ENCODE measurements at regions not wholly inside any gene's neighbourhood (a gene's known extent, or its start where the extent isn't known, plus 50 kb on each side); places are given as distances from the start of the nearest gene placed in this dataset.

GRCh38 chr3:152618529-152618928 lies 216.4 kb upstream of the P2RY1 start:
- H3K27me3 ChIP-seq (ENCODE audit: control insufficient read depth in 1 of 2, insufficient read depth in 2 of 2, low read length in 2 of 2): no peaks in the 10 kb centered on the region
- H3K4me3 ChIP-seq (ENCODE audit: low read depth in 1 of 2, low read length in 2 of 2): no peak overlapping the region
- H3K9ac ChIP-seq (ENCODE audit: low read depth in 1 of 2, low read length in 2 of 2): no peak overlapping the region
- no peaks in the 10 kb centered on the region for H3K36me3 ChIP-seq (ENCODE audit: control insufficient read depth in 1 of 2, insufficient read depth in 2 of 2, low read length in 2 of 2)
- no peaks in the 10 kb centered on the region for H3K4me1 ChIP-seq (ENCODE audit: control insufficient read depth in 1 of 2, insufficient read depth in 2 of 2, low read length in 2 of 2)
- H3K27ac ChIP-seq (ENCODE audit: low read depth, low read length): no peak overlapping the region
- no peaks in the 10 kb centered on the region for H3K9me3 ChIP-seq (ENCODE audit: control insufficient read depth in 1 of 2, low read length in 2 of 2)

GRCh38 chr3:152619691-152620090 lies 215.2 kb upstream of the P2RY1 start:
- Histone ChIP-seq H3K9me3 (ENCODE audit: control insufficient read depth in 1 of 2, low read length in 2 of 2) (no peaks in the 10 kb centered on the region), H3K9ac (ENCODE audit: low read depth in 1 of 2, low read length in 2 of 2) (no peak overlapping the region), H3K4me3 (ENCODE audit: low read depth in 1 of 2, low read length in 2 of 2) (no peak overlapping the region), H3K27me3 (ENCODE audit: control insufficient read depth in 1 of 2, insufficient read depth in 2 of 2, low read length in 2 of 2) (no peaks in the 10 kb centered on the region), H3K36me3 (ENCODE audit: control insufficient read depth in 1 of 2, insufficient read depth in 2 of 2, low read length in 2 of 2) (no peaks in the 10 kb centered on the region), H3K27ac (ENCODE audit: low read depth, low read length) (no peak overlapping the region), H3K4me1 (ENCODE audit: control insufficient read depth in 1 of 2, insufficient read depth in 2 of 2, low read length in 2 of 2) (no peaks in the 10 kb centered on the region)

- Histone ChIP-seq H3K27me3 (ENCODE audit: control insufficient read depth in 1 of 2, insufficient read depth in 2 of 2, low read length in 2 of 2) (no peaks in the 10 kb centered on the region), H3K27ac (ENCODE audit: low read depth, low read length) (no peak overlapping the region), H3K4me1 (ENCODE audit: control insufficient read depth in 1 of 2, insufficient read depth in 2 of 2, low read length in 2 of 2) (no peaks in the 10 kb centered on the region), H3K4me3 (ENCODE audit: low read depth in 1 of 2, low read length in 2 of 2) (no peak overlapping the region), H3K9ac (ENCODE audit: low read depth in 1 of 2, low read length in 2 of 2) (no peak overlapping the region), H3K36me3 (ENCODE audit: control insufficient read depth in 1 of 2, insufficient read depth in 2 of 2, low read length in 2 of 2) (no peaks in the 10 kb centered on the region), H3K9me3 (ENCODE audit: control insufficient read depth in 1 of 2, low read length in 2 of 2) (no peaks in the 10 kb centered on the region)
Observed at GRCh38 chr3:152620395-152620794, 214.5 kb upstream of the P2RY1 start.

GRCh38 chr3:152621006-152621868 lies 213.7 kb upstream of the P2RY1 start:
- no peaks in the 10 kb centered on the region for H3K36me3 ChIP-seq (ENCODE audit: control insufficient read depth in 1 of 2, insufficient read depth in 2 of 2, low read length in 2 of 2)
- no peaks in the 10 kb centered on the region for H3K27me3 ChIP-seq (ENCODE audit: control insufficient read depth in 1 of 2, insufficient read depth in 2 of 2, low read length in 2 of 2)
- no peaks in the 10 kb centered on the region for H3K4me1 ChIP-seq (ENCODE audit: control insufficient read depth in 1 of 2, insufficient read depth in 2 of 2, low read length in 2 of 2)
- no peak overlapping the region for H3K9ac ChIP-seq (ENCODE audit: low read depth in 1 of 2, low read length in 2 of 2)
- no peaks in the 10 kb centered on the region for H3K9me3 ChIP-seq (ENCODE audit: control insufficient read depth in 1 of 2, low read length in 2 of 2)
- no peak overlapping the region for H3K27ac ChIP-seq (ENCODE audit: low read depth, low read length)
- no peak overlapping the region for H3K4me3 ChIP-seq (ENCODE audit: low read depth in 1 of 2, low read length in 2 of 2)

- no peak overlapping the region for H3K27ac ChIP-seq (ENCODE audit: low read depth, low read length)
- no peaks in the 10 kb centered on the region for H3K27me3 ChIP-seq (ENCODE audit: control insufficient read depth in 1 of 2, insufficient read depth in 2 of 2, low read length in 2 of 2)
- H3K9ac ChIP-seq (ENCODE audit: low read depth in 1 of 2, low read length in 2 of 2): no peak overlapping the region
- no peaks in the 10 kb centered on the region for H3K36me3 ChIP-seq (ENCODE audit: control insufficient read depth in 1 of 2, insufficient read depth in 2 of 2, low read length in 2 of 2)
- H3K4me1 ChIP-seq (ENCODE audit: control insufficient read depth in 1 of 2, insufficient read depth in 2 of 2, low read length in 2 of 2): no peaks in the 10 kb centered on the region
- H3K4me3 ChIP-seq (ENCODE audit: low read depth in 1 of 2, low read length in 2 of 2): no peak overlapping the region
- no peaks in the 10 kb centered on the region for H3K9me3 ChIP-seq (ENCODE audit: control insufficient read depth in 1 of 2, low read length in 2 of 2)
Observed at GRCh38 chr3:152621967-152622810, 212.7 kb upstream of the P2RY1 start.

GRCh38 chr3:152622811-152623167 lies 212.1 kb upstream of the P2RY1 start:
- H3K27ac ChIP-seq (ENCODE audit: low read depth, low read length): no peak overlapping the region
- H3K9ac ChIP-seq (ENCODE audit: low read depth in 1 of 2, low read length in 2 of 2): no peak overlapping the region
- no peaks in the 10 kb centered on the region for H3K36me3 ChIP-seq (ENCODE audit: control insufficient read depth in 1 of 2, insufficient read depth in 2 of 2, low read length in 2 of 2)
- no peaks in the 10 kb centered on the region for H3K27me3 ChIP-seq (ENCODE audit: control insufficient read depth in 1 of 2, insufficient read depth in 2 of 2, low read length in 2 of 2)
- H3K9me3 ChIP-seq (ENCODE audit: control insufficient read depth in 1 of 2, low read length in 2 of 2): no peaks in the 10 kb centered on the region
- H3K4me1 ChIP-seq (ENCODE audit: control insufficient read depth in 1 of 2, insufficient read depth in 2 of 2, low read length in 2 of 2): no peaks in the 10 kb centered on the region
- H3K4me3 ChIP-seq (ENCODE audit: low read depth in 1 of 2, low read length in 2 of 2): no peak overlapping the region

GRCh38 chr3:152623286-152623911 lies 211.5 kb upstream of the P2RY1 start:
- Histone ChIP-seq H3K27me3 (ENCODE audit: control insufficient read depth in 1 of 2, insufficient read depth in 2 of 2, low read length in 2 of 2) (no peaks in the 10 kb centered on the region), H3K4me1 (ENCODE audit: control insufficient read depth in 1 of 2, insufficient read depth in 2 of 2, low read length in 2 of 2) (no peaks in the 10 kb centered on the region), H3K27ac (ENCODE audit: low read depth, low read length) (no peak overlapping the region), H3K9me3 (ENCODE audit: control insufficient read depth in 1 of 2, low read length in 2 of 2) (no peaks in the 10 kb centered on the region), H3K36me3 (ENCODE audit: control insufficient read depth in 1 of 2, insufficient read depth in 2 of 2, low read length in 2 of 2) (no peaks in the 10 kb centered on the region), H3K4me3 (ENCODE audit: low read depth in 1 of 2, low read length in 2 of 2) (no peak overlapping the region), H3K9ac (ENCODE audit: low read depth in 1 of 2, low read length in 2 of 2) (no peak overlapping the region)

- H3K4me1 ChIP-seq (ENCODE audit: control insufficient read depth in 1 of 2, insufficient read depth in 2 of 2, low read length in 2 of 2): no peaks in the 10 kb centered on the region
- H3K27ac ChIP-seq (ENCODE audit: low read depth, low read length): no peak overlapping the region
- H3K36me3 ChIP-seq (ENCODE audit: control insufficient read depth in 1 of 2, insufficient read depth in 2 of 2, low read length in 2 of 2): no peaks in the 10 kb centered on the region
- H3K9ac ChIP-seq (ENCODE audit: low read depth in 1 of 2, low read length in 2 of 2): no peak overlapping the region
- H3K4me3 ChIP-seq (ENCODE audit: low read depth in 1 of 2, low read length in 2 of 2): no peak overlapping the region
- H3K9me3 ChIP-seq (ENCODE audit: control insufficient read depth in 1 of 2, low read length in 2 of 2): no peaks in the 10 kb centered on the region
- no peaks in the 10 kb centered on the region for H3K27me3 ChIP-seq (ENCODE audit: control insufficient read depth in 1 of 2, insufficient read depth in 2 of 2, low read length in 2 of 2)
Observed at GRCh38 chr3:152626226-152626625, 208.7 kb upstream of the P2RY1 start.

GRCh38 chr3:152628496-152628895 lies 206.4 kb upstream of the P2RY1 start:
- Histone ChIP-seq H3K4me3 (ENCODE audit: low read depth in 1 of 2, low read length in 2 of 2) (no peak overlapping the region), H3K27ac (ENCODE audit: low read depth, low read length) (no peak overlapping the region), H3K27me3 (ENCODE audit: control insufficient read depth in 1 of 2, insufficient read depth in 2 of 2, low read length in 2 of 2) (no peaks in the 10 kb centered on the region), H3K9me3 (ENCODE audit: control insufficient read depth in 1 of 2, low read length in 2 of 2) (no peaks in the 10 kb centered on the region), H3K4me1 (ENCODE audit: control insufficient read depth in 1 of 2, insufficient read depth in 2 of 2, low read length in 2 of 2) (no peaks in the 10 kb centered on the region), H3K9ac (ENCODE audit: low read depth in 1 of 2, low read length in 2 of 2) (no peak overlapping the region), H3K36me3 (ENCODE audit: control insufficient read depth in 1 of 2, insufficient read depth in 2 of 2, low read length in 2 of 2) (no peaks in the 10 kb centered on the region)

Measured in duodenal mucosa (tissue), 2 donors.